ENCODE measurements at regions not wholly inside any gene's neighbourhood (a gene's known extent, or its start where the extent isn't known, plus 50 kb on each side); places are given as distances from the start of the nearest gene placed in this dataset.
"Not testable (repeated sequence)": the region's sequence is repeated elsewhere in the genome, so short reads cannot be mapped to it uniquely, and the experiment has no call there.

- Histone ChIP-seq H3K79me2 (ENCODE audit: control insufficient read depth, insufficient read depth, low read length, unreplicated experiment) (no peaks in the 10 kb centered on the region), H3K36me3 (ENCODE audit: insufficient read depth, low read length) (no peaks in the 10 kb centered on the region), H3K4me3 (ENCODE audit: low read depth, low read length) (no peak overlapping the region), H3K27me3 (ENCODE audit: insufficient read depth, low read length) (no peaks in the 10 kb centered on the region), H2AFZ (ENCODE audit: low read length, unreplicated experiment) (no peak overlapping the region), H3K27ac (ENCODE audit: low read depth, low read length) (no peak overlapping the region), H3K4me1 (ENCODE audit: control insufficient read depth, insufficient read depth, low read length, unreplicated experiment) (no peaks in the 10 kb centered on the region)
These were observed 344.3 kb downstream of the EIPR1 start for GRCh38 chr2:3033315-3033714.

- H2AFZ ChIP-seq (ENCODE audit: low read length, unreplicated experiment); H3K4me1 ChIP-seq (ENCODE audit: control insufficient read depth, insufficient read depth, low read length, unreplicated experiment); H3K27ac ChIP-seq (ENCODE audit: low read depth, low read length); H3K4me3 ChIP-seq (ENCODE audit: low read depth, low read length); H3K79me2 ChIP-seq (ENCODE audit: control insufficient read depth, insufficient read depth, low read length, unreplicated experiment); H3K36me3 ChIP-seq (ENCODE audit: insufficient read depth, low read length); H3K27me3 ChIP-seq (ENCODE audit: insufficient read depth, low read length): not testable (repeated sequence)
These were observed 346.8 kb downstream of the EIPR1 start for GRCh38 chr2:3030791-3031190.

- Histone ChIP-seq H3K27me3 (ENCODE audit: insufficient read depth, low read length) (no peaks in the 10 kb centered on the region), H3K4me1 (ENCODE audit: control insufficient read depth, insufficient read depth, low read length, unreplicated experiment) (no peaks in the 10 kb centered on the region), H3K4me3 (ENCODE audit: low read depth, low read length) (no peak overlapping the region), H3K79me2 (ENCODE audit: control insufficient read depth, insufficient read depth, low read length, unreplicated experiment) (no peaks in the 10 kb centered on the region), H3K36me3 (ENCODE audit: insufficient read depth, low read length) (no peaks in the 10 kb centered on the region), H2AFZ (ENCODE audit: low read length, unreplicated experiment) (no peak overlapping the region), H3K27ac (ENCODE audit: low read depth, low read length) (no peak overlapping the region)
These were observed 351.6 kb downstream of the EIPR1 start for GRCh38 chr2:3025984-3026383.

GRCh38 chr2:3025261-3025660 is 352.4 kb downstream of the EIPR1 start:
- no peaks in the 10 kb centered on the region for H3K79me2 ChIP-seq (ENCODE audit: control insufficient read depth, insufficient read depth, low read length, unreplicated experiment)
- H3K4me1 ChIP-seq (ENCODE audit: control insufficient read depth, insufficient read depth, low read length, unreplicated experiment) = no peaks in the 10 kb centered on the region
- no peaks in the 10 kb centered on the region for H3K27me3 ChIP-seq (ENCODE audit: insufficient read depth, low read length)
- H2AFZ ChIP-seq (ENCODE audit: low read length, unreplicated experiment) = no peak overlapping the region
- H3K27ac ChIP-seq (ENCODE audit: low read depth, low read length) = no peak overlapping the region
- no peaks in the 10 kb centered on the region for H3K36me3 ChIP-seq (ENCODE audit: insufficient read depth, low read length)
- no peak overlapping the region for H3K4me3 ChIP-seq (ENCODE audit: low read depth, low read length)

- no peak overlapping the region for H3K4me3 ChIP-seq (ENCODE audit: low read depth, low read length)
- H3K36me3 ChIP-seq (ENCODE audit: insufficient read depth, low read length) = no peaks in the 10 kb centered on the region
- H3K79me2 ChIP-seq (ENCODE audit: control insufficient read depth, insufficient read depth, low read length, unreplicated experiment) = no peaks in the 10 kb centered on the region
- H3K4me1 ChIP-seq (ENCODE audit: control insufficient read depth, insufficient read depth, low read length, unreplicated experiment) = no peaks in the 10 kb centered on the region
- H2AFZ ChIP-seq (ENCODE audit: low read length, unreplicated experiment) = no peak overlapping the region
- no peak overlapping the region for H3K27ac ChIP-seq (ENCODE audit: low read depth, low read length)
- no peaks in the 10 kb centered on the region for H3K27me3 ChIP-seq (ENCODE audit: insufficient read depth, low read length)
These were observed 353.1 kb downstream of the EIPR1 start for GRCh38 chr2:3024401-3024935.

GRCh38 chr2:3023531-3023930 is 354.1 kb downstream of the EIPR1 start:
- Histone ChIP-seq H2AFZ (ENCODE audit: low read length, unreplicated experiment) (no peak overlapping the region), H3K4me3 (ENCODE audit: low read depth, low read length) (no peak overlapping the region), H3K36me3 (ENCODE audit: insufficient read depth, low read length) (no peaks in the 10 kb centered on the region), H3K4me1 (ENCODE audit: control insufficient read depth, insufficient read depth, low read length, unreplicated experiment) (no peaks in the 10 kb centered on the region), H3K27ac (ENCODE audit: low read depth, low read length) (no peak overlapping the region), H3K27me3 (ENCODE audit: insufficient read depth, low read length) (no peaks in the 10 kb centered on the region), H3K79me2 (ENCODE audit: control insufficient read depth, insufficient read depth, low read length, unreplicated experiment) (no peaks in the 10 kb centered on the region)

- Histone ChIP-seq H3K27ac (ENCODE audit: low read depth, low read length) (no peak overlapping the region), H3K4me3 (ENCODE audit: low read depth, low read length) (no peak overlapping the region), H3K79me2 (ENCODE audit: control insufficient read depth, insufficient read depth, low read length, unreplicated experiment) (no peaks in the 10 kb centered on the region), H3K4me1 (ENCODE audit: control insufficient read depth, insufficient read depth, low read length, unreplicated experiment) (no peaks in the 10 kb centered on the region), H2AFZ (ENCODE audit: low read length, unreplicated experiment) (no peak overlapping the region), H3K36me3 (ENCODE audit: insufficient read depth, low read length) (no peaks in the 10 kb centered on the region), H3K27me3 (ENCODE audit: insufficient read depth, low read length) (no peaks in the 10 kb centered on the region)
These were observed 354.7 kb downstream of the EIPR1 start for GRCh38 chr2:3022841-3023372.

GRCh38 chr2:3021720-3022119 is 355.9 kb downstream of the EIPR1 start:
- Histone ChIP-seq H3K27me3 (ENCODE audit: insufficient read depth, low read length) (no peaks in the 10 kb centered on the region), H3K4me3 (ENCODE audit: low read depth, low read length) (no peak overlapping the region)

GRCh38 chr2:3010001-3010400 is 367.6 kb downstream of the EIPR1 start:
- Histone ChIP-seq H3K27me3 (ENCODE audit: insufficient read depth, low read length) (no peaks in the 10 kb centered on the region), H3K79me2 (ENCODE audit: control insufficient read depth, insufficient read depth, low read length, unreplicated experiment) (no peaks in the 10 kb centered on the region), H2AFZ (ENCODE audit: low read length, unreplicated experiment) (no peak overlapping the region), H3K4me3 (ENCODE audit: low read depth, low read length) (no peak overlapping the region), H3K4me1 (ENCODE audit: control insufficient read depth, insufficient read depth, low read length, unreplicated experiment) (no peaks in the 10 kb centered on the region), H3K36me3 (ENCODE audit: insufficient read depth, low read length) (no peaks in the 10 kb centered on the region), H3K27ac (ENCODE audit: low read depth, low read length) (no peak overlapping the region)

More at GRCh38 chr2:3021720-3022119, 355.9 kb downstream of the EIPR1 start:
- no peak overlapping the region for H3K27ac ChIP-seq (ENCODE audit: low read depth, low read length)
- no peaks in the 10 kb centered on the region for H3K4me1 ChIP-seq (ENCODE audit: control insufficient read depth, insufficient read depth, low read length, unreplicated experiment)
- no peak overlapping the region for H2AFZ ChIP-seq (ENCODE audit: low read length, unreplicated experiment)
- no peaks in the 10 kb centered on the region for H3K36me3 ChIP-seq (ENCODE audit: insufficient read depth, low read length)
- H3K79me2 ChIP-seq (ENCODE audit: control insufficient read depth, insufficient read depth, low read length, unreplicated experiment) = no peaks in the 10 kb centered on the region

GRCh38 chr2:3009483-3009882 is 368.1 kb downstream of the EIPR1 start:
- no peaks in the 10 kb centered on the region for H3K27me3 ChIP-seq (ENCODE audit: insufficient read depth, low read length)
- H3K27ac ChIP-seq (ENCODE audit: low read depth, low read length) = no peak overlapping the region
- H2AFZ ChIP-seq (ENCODE audit: low read length, unreplicated experiment) = no peak overlapping the region
- no peaks in the 10 kb centered on the region for H3K4me1 ChIP-seq (ENCODE audit: control insufficient read depth, insufficient read depth, low read length, unreplicated experiment)
- no peak overlapping the region for H3K4me3 ChIP-seq (ENCODE audit: low read depth, low read length)
- no peaks in the 10 kb centered on the region for H3K79me2 ChIP-seq (ENCODE audit: control insufficient read depth, insufficient read depth, low read length, unreplicated experiment)
- no peaks in the 10 kb centered on the region for H3K36me3 ChIP-seq (ENCODE audit: insufficient read depth, low read length)

- Histone ChIP-seq H3K36me3 (ENCODE audit: insufficient read depth, low read length) (no peaks in the 10 kb centered on the region), H2AFZ (ENCODE audit: low read length, unreplicated experiment) (no peak overlapping the region), H3K4me1 (ENCODE audit: control insufficient read depth, insufficient read depth, low read length, unreplicated experiment) (no peaks in the 10 kb centered on the region), H3K27ac (ENCODE audit: low read depth, low read length) (no peak overlapping the region), H3K79me2 (ENCODE audit: control insufficient read depth, insufficient read depth, low read length, unreplicated experiment) (no peaks in the 10 kb centered on the region), H3K27me3 (ENCODE audit: insufficient read depth, low read length) (no peaks in the 10 kb centered on the region), H3K4me3 (ENCODE audit: low read depth, low read length) (no peak overlapping the region)
These were observed 368.6 kb downstream of the EIPR1 start for GRCh38 chr2:3009005-3009404.
